H1 (cell line): ENCODE measurements at regions not wholly inside any gene's neighbourhood (a gene's known extent, or its start where the extent isn't known, plus 50 kb on each side); places are given as distances from the start of the nearest gene placed in this dataset.
A peak's percentile ranks its signal among the peaks of the same experiment; 100 is the strongest.

ENCODE experiments used
- CTCF ChIA-PET: fragments of 300-600 bp; sonication (Branson Sonifier 250); formaldehyde crosslinking; loops from one replicate; lab custom pipeline; 2021; ENCODE audit not compliant: partially characterized antibody; lab: Charles Lee
- POLR2A ChIA-PET: fragments of 300-600 bp; sonication (Branson Sonifier 250); formaldehyde crosslinking; loops from one replicate; lab custom pipeline; 2021; ENCODE audit warnings: inconsistent platforms; ENCODE audit not compliant: partially characterized antibody; lab: Charles Lee
- DNase-seq, 2 experiments: peaks; one replicate each; pipeline versions ENCODE4 v3.0.0 to v3.0.0-alpha.2; 2010 to 2022; ENCODE audit warnings: low spot score in 2 of 2, low read depth in 1 of 2, mixed read lengths in 1 of 2
- FAIRE-seq: peaks from 2 replicates; lab custom pipeline; 2011; peaks lifted over from hg19 to GRCh38; lab: Jason Lieb, UNC
- H2AFZ ChIP-seq: 2 replicates; pipeline ENCODE4 v1.8.1; 2012; ENCODE audit warnings: low read length, inconsistent platforms
- H2AK5ac ChIP-seq: 2 replicates; pipeline ENCODE4 v1.6.1; 2013; ENCODE audit warnings: low read depth, low read length
- H2BK120ac ChIP-seq: replicated peaks from 2 replicates; pipeline ENCODE3; 2013; ENCODE audit warnings: low read depth, low read length, inconsistent platforms
- H2BK12ac ChIP-seq: 2 replicates; pipeline ENCODE4 v1.6.1; 2013; ENCODE audit warnings: low read depth, low read length
- H2BK15ac ChIP-seq: 2 replicates; pipeline ENCODE4 v1.6.1; 2013; ENCODE audit warnings: low read length
- H2BK20ac ChIP-seq: 2 replicates; pipeline ENCODE4 v1.6.1; 2013; ENCODE audit warnings: low read length
- H2BK5ac ChIP-seq: 2 replicates; pipeline ENCODE4 v1.6.1; 2013; ENCODE audit warnings: low read depth, low read length
- H3K14ac ChIP-seq: 2 replicates; pipeline ENCODE4 v1.6.1; 2013; ENCODE audit warnings: inconsistent platforms; ENCODE audit not compliant: insufficient read length
- H3K18ac ChIP-seq: 2 replicates; pipeline ENCODE4 v1.6.1; 2013; ENCODE audit warnings: low read length; ENCODE audit errors: extremely low read depth
- H3K23ac ChIP-seq: 2 replicates; pipeline ENCODE4 v1.6.1; 2013; ENCODE audit warnings: inconsistent platforms; ENCODE audit not compliant: insufficient read length
- H3K23me2 ChIP-seq: 2 replicates; pipeline ENCODE4 v1.6.1; 2013; ENCODE audit warnings: low read depth, low read length
- H3K27ac ChIP-seq: 2 replicates; pipeline ENCODE4 v1.6.1; 2011; ENCODE audit warnings: low read depth, low read length, inconsistent platforms
- H3K27me3 ChIP-seq, 4 experiments: replicated peaks in 1 of 4; 1 replicate in 1 of 4; 2 replicates in 3 of 4; pipeline versions ENCODE4 v1.6.1 to v1.8.1; 2011 to 2013; ENCODE audit warnings: low read length in 3 of 4, mild to moderate bottlenecking in 3 of 4, inconsistent platforms in 2 of 4, mixed read lengths in 2 of 4, moderate library complexity in 1 of 4; ENCODE audit not compliant: control insufficient read depth in 3 of 4, insufficient read depth in 3 of 4; ENCODE audit errors: extremely low read depth in 1 of 4
- H3K36me3 ChIP-seq, 4 experiments: 2 replicates each; pipeline versions ENCODE4 v1.6.1 to v1.8.1; 2011 to 2013; ENCODE audit warnings: mild to moderate bottlenecking in 4 of 4, low read length in 3 of 4, moderate library complexity in 2 of 4, control low read depth in 1 of 4, inconsistent platforms in 1 of 4; ENCODE audit not compliant: insufficient read depth in 4 of 4, control insufficient read depth in 2 of 4
- H3K4ac ChIP-seq: replicated peaks from 2 replicates; pipeline ENCODE3; 2013; ENCODE audit warnings: low read length, low read depth, mixed read lengths, inconsistent platforms; ENCODE audit not compliant: insufficient read length
- H3K4me1 ChIP-seq, 4 experiments: replicated peaks in 1 of 4; 1 replicate in 1 of 4; 2 replicates in 3 of 4; pipeline versions ENCODE4 v1.6.1 to v1.8.1; 2011 to 2013; ENCODE audit warnings: low read length in 3 of 4, inconsistent platforms in 2 of 4, mixed read lengths in 1 of 4; ENCODE audit not compliant: insufficient read depth in 4 of 4, control insufficient read depth in 3 of 4
- H3K4me2 ChIP-seq, 2 experiments: 2 replicates each; pipeline versions ENCODE4 v1.6.1 to v1.8.1; 2011 to 2013; ENCODE audit warnings: low read depth in 2 of 2, low read length in 2 of 2, control low read depth in 1 of 2, inconsistent platforms in 1 of 2, mild to moderate bottlenecking in 1 of 2; ENCODE audit not compliant: insufficient read depth in 1 of 2
- H3K4me3 ChIP-seq, 4 experiments: fragments of 200-600, 300-600 bp in 1 of 4; sonication (generic), shearing (Covaris generic), sonication (Bioruptor Twin) in 1 of 4; 2 replicates each; pipeline versions ENCODE4 v1.5.1 to v1.8.1; 2011 to 2016; ENCODE audit warnings: low read length in 4 of 4, low read depth in 3 of 4, control low read depth in 2 of 4, inconsistent platforms in 2 of 4, mild to moderate bottlenecking in 2 of 4, mixed read lengths in 1 of 4, moderate library complexity in 1 of 4; ENCODE audit not compliant: insufficient read depth in 2 of 4; ENCODE audit errors: extremely low read depth in 1 of 4
- H3K56ac ChIP-seq: replicated peaks from 2 replicates; pipeline ENCODE3; 2013; ENCODE audit warnings: low read depth, mild to moderate bottlenecking, mixed read lengths, low read length, inconsistent platforms; ENCODE audit not compliant: insufficient read length
- H3K79me1 ChIP-seq: 2 replicates; pipeline ENCODE4 v1.6.1; 2013; ENCODE audit warnings: low read depth, low read length, control low read depth
- H3K79me2 ChIP-seq, 2 experiments: 2 replicates each; pipeline versions ENCODE4 v1.6.1 to v1.8.1; 2012 to 2013; ENCODE audit warnings: low read length in 2 of 2, mild to moderate bottlenecking in 2 of 2, inconsistent platforms in 1 of 2; ENCODE audit not compliant: insufficient read depth in 2 of 2, control insufficient read depth in 1 of 2
- H3K9ac ChIP-seq, 4 experiments: replicated peaks in 1 of 4; 1 replicate in 1 of 4; 2 replicates in 3 of 4; pipeline versions ENCODE4 v1.6.1 to v1.8.1; 2011 to 2013; ENCODE audit warnings: low read depth in 3 of 4, low read length in 3 of 4, control low read depth in 2 of 4, mild to moderate bottlenecking in 2 of 4, moderate library complexity in 2 of 4, inconsistent platforms in 1 of 4; ENCODE audit errors: extremely low read depth in 1 of 4
- H3K9me3 ChIP-seq, 2 experiments: 2 replicates each; pipeline versions ENCODE4 v1.6.1 to v1.8.1; 2012 to 2013; ENCODE audit warnings: mild to moderate bottlenecking in 2 of 2, moderate library complexity in 2 of 2, control low read depth in 1 of 2, inconsistent platforms in 1 of 2, low read depth in 1 of 2, low read length in 1 of 2, mixed read lengths in 1 of 2; ENCODE audit not compliant: insufficient read depth in 2 of 2
- H4K20me1 ChIP-seq, 2 experiments: replicated peaks in 1 of 2; 2 replicates each; pipeline versions ENCODE3 to v1.8.1; 2011 to 2013; ENCODE audit warnings: inconsistent platforms in 2 of 2, low read length in 2 of 2, mild to moderate bottlenecking in 1 of 2; ENCODE audit not compliant: insufficient read depth in 2 of 2, control insufficient read depth in 1 of 2
- H4K5ac ChIP-seq: 2 replicates; pipeline ENCODE4 v1.6.1; 2013; ENCODE audit warnings: low read length, low read depth, mixed read lengths, inconsistent platforms; ENCODE audit not compliant: insufficient read length
- H4K8ac ChIP-seq: 2 replicates; pipeline ENCODE4 v1.8.0; 2013; ENCODE audit warnings: mild to moderate bottlenecking, moderate library complexity, low read length, inconsistent platforms; ENCODE audit not compliant: insufficient read depth; ENCODE audit errors: extremely low read depth
- H4K91ac ChIP-seq: replicated peaks from 2 replicates; pipeline ENCODE3; 2013; ENCODE audit warnings: low read length, mixed read lengths, inconsistent platforms; ENCODE audit not compliant: insufficient read length
- CREB1 ChIP-seq: IDR thresholded peaks from 2 replicates; pipeline ENCODE4 v1.6.1; 2012; ENCODE audit warnings: inconsistent platforms
- CTBP2 ChIP-seq: IDR thresholded peaks from 2 replicates; pipeline ENCODE4 v1.7.0; 2011; ENCODE audit warnings: borderline replicate concordance, mild to moderate bottlenecking, moderate library complexity, mixed read lengths, low read length; ENCODE audit not compliant: insufficient read depth, insufficient read length
- FOSL1 ChIP-seq: IDR thresholded peaks from 2 replicates; pipeline ENCODE4 v1.6.1; 2011; ENCODE audit warnings: mild to moderate bottlenecking, low read depth, low read length, moderate library complexity; ENCODE audit not compliant: insufficient read depth
- KDM1A ChIP-seq: fragments of 200-600, 300-600 bp; sonication (generic); IDR thresholded peaks from 2 replicates; pipeline ENCODE4 v1.7.1; 2016; ENCODE audit warnings: mild to moderate bottlenecking, low read length, borderline replicate concordance
- KDM4A ChIP-seq: IDR thresholded peaks from one replicate; pipeline ENCODE4 v1.7.1; 2012; ENCODE audit warnings: low read depth, mild to moderate bottlenecking, moderate library complexity, low read length, inconsistent platforms; ENCODE audit not compliant: severe bottlenecking
- POU5F1 ChIP-seq: IDR thresholded peaks from 2 replicates; pipeline ENCODE4 v1.6.1; 2011; ENCODE audit warnings: low read depth, mild to moderate bottlenecking, low read length, moderate library complexity
- SIRT6 ChIP-seq: IDR thresholded peaks from one replicate; pipeline ENCODE4 v1.7.1; 2012; ENCODE audit warnings: low read length, inconsistent platforms
- SIX5 ChIP-seq: IDR thresholded peaks from 2 replicates; pipeline ENCODE4 v1.6.1; 2011; ENCODE audit warnings: mild to moderate bottlenecking, low read depth, low read length
- TAF7 ChIP-seq: optimal IDR thresholded peaks from 2 replicates; pipeline ENCODE3; 2011; ENCODE audit warnings: low read depth, mild to moderate bottlenecking, inconsistent platforms, low read length, moderate library complexity, borderline replicate concordance
- WGBS, 2 experiments: shearing (Covaris generic) in 1 of 2; methylation state at CpG; one replicate each; pipeline versions ENCODE4 v1.1.6 to v1.1.7; 2013 to 2015; ENCODE audit warnings: low lambda C conversion rate in 2 of 2, mixed read lengths in 2 of 2, inconsistent platforms in 1 of 2, low coverage in 1 of 2, missing lambda C conversion rate in 1 of 2; ENCODE audit not compliant: insufficient replicate concordance in 2 of 2, insufficient coverage in 1 of 2, insufficient read length in 1 of 2; ENCODE audit errors: extremely low coverage in 1 of 2, missing lambda C conversion rate in 1 of 2; 5-methylcytosine and 5-hydroxymethylcytosine counted together
- TF ChIP-seq, protein P1 (sequence below): IDR thresholded peaks from 2 replicates; pipeline ENCODE4 v1.6.1; 2012; ENCODE audit warnings: inconsistent platforms
- TF ChIP-seq, protein P2 (sequence below): IDR thresholded peaks from 2 replicates; pipeline ENCODE4 v1.6.1; 2012; ENCODE audit warnings: inconsistent platforms

DNA sequence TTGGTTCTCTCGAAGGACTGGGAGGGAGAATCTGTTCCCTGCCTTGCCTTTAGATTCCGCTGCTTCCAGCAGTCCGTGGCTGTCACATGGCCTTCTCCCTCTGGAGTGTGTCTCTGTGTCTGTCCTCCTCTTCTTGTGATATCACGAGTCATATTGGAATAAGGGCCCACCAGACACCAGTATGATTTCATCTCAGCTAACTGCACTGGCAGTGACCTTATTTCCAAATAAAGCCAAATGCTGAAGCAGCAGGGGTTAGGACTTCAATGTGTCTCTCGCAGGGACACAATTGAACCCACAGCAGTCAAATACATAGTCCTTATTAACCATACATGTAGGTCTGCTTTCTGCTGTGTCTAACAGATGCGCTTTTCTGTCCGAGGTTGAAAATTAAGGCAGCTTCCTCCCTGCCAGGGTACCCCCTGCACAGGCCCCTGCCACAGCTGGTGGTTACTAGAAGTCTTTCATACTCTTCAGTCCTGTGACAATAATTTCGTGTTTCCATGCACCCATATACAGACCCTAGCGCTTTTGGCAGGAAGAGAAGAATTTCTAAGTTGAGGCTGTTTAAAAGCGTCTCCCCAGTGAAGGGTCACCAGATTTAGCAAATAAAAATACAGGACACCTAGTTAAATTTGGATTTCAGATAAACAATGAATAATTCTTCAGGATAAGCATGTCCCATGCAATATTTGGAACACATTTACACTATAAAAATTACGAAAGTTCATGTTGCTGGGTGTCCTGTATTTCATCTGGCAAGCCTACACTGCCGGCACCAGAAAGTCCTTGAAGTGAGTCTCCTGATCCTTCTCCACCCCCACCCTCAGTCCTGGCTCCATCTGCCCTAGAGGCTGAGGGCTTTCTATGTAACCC lies 182.1 kb downstream of the ETS2 start:
- no peak overlapping the region for H3K27ac ChIP-seq
- 80% methylated on average over 12 of the region's 12 CpGs; no CpG with 5 or more reads in 1 of the 2 experiments for WGBS, 2 experiments
- no peaks in the 10 kb centered on the region for H3K9me3 ChIP-seq
- H3K23me2 ChIP-seq = no peaks in the 10 kb centered on the region
- no peaks in the 10 kb centered on the region for H3K27me3 ChIP-seq
- no peaks in the 10 kb centered on the region for H3K79me1 ChIP-seq
- H3K14ac ChIP-seq = no peak overlapping the region
- no peak overlapping the region for H2AK5ac ChIP-seq
- no peak overlapping the region for H4K91ac ChIP-seq
- H2AFZ ChIP-seq = no peak overlapping the region
- H3K56ac ChIP-seq = no peak overlapping the region
- H4K8ac ChIP-seq = no peak overlapping the region
- no peak overlapping the region for H3K4ac ChIP-seq
- 0 out of 2 replicates have a peak overlapping the region, but pooled peaks have one; percentile 0 for H2BK12ac ChIP-seq
- ChIA-PET POLR2A (interaction anchor here (0.6 kb wide), 1 partner anchor 269 kb away, joined by 3 read pairs; no protein-coding TSS in a partner anchor), CTCF (interaction anchor here (1.7 kb wide), 1 partner anchor 23 kb away, joined by 3 read pairs; no protein-coding TSS in a partner anchor)
- no peak overlapping the region; a peak in 2 of 4 replicates for H3K4me2 ChIP-seq
- no peak for FAIRE-seq
- H3K4me1 ChIP-seq = peaks cover 7 to 29% (median 25%) of the 10 kb centered on the region in 4 experiments
- H3K4me3 ChIP-seq = no peak overlapping the region
- H3K9ac ChIP-seq = no peak overlapping the region
- no peak overlapping the region for H3K18ac ChIP-seq
- H2BK20ac ChIP-seq = no peak overlapping the region; the same call in 1 of the 2 replicates
- H3K79me2 ChIP-seq = no peaks in the 10 kb centered on the region
- H3K23ac ChIP-seq = no peak overlapping the region
- H3K36me3 ChIP-seq = no peaks in the 10 kb centered on the region
- no peaks in the 10 kb centered on the region for H4K20me1 ChIP-seq
- DNase-seq = no peak
- H2BK5ac ChIP-seq = no peak overlapping the region
- H2BK15ac ChIP-seq = 0 out of 2 replicates have a peak overlapping the region, but pooled peaks have one; percentile 7
- no peak overlapping the region for H4K5ac ChIP-seq
- H2BK120ac ChIP-seq = no peak overlapping the region
- TF ChIP-seq KDM4A (no peak), POU5F1 (no peak), TAF7 (no peak), CTBP2 (no peak), CREB1 (no peak), SIX5 (no peak), SIRT6 (no peak), FOSL1 (no peak), KDM1A (no peak)
- TF ChIP-seq, protein P1, sequence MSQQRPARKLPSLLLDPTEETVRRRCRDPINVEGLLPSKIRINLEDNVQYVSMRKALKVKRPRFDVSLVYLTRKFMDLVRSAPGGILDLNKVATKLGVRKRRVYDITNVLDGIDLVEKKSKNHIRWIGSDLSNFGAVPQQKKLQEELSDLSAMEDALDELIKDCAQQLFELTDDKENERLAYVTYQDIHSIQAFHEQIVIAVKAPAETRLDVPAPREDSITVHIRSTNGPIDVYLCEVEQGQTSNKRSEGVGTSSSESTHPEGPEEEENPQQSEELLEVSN = no peak
- TF ChIP-seq, protein P2, sequence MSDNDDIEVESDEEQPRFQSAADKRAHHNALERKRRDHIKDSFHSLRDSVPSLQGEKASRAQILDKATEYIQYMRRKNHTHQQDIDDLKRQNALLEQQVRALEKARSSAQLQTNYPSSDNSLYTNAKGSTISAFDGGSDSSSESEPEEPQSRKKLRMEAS = no peak
